ENCODE measurements at regions not wholly inside any gene's neighbourhood (a gene's known extent, or its start where the extent isn't known, plus 50 kb on each side); places are given as distances from the start of the nearest gene placed in this dataset.

DNA sequence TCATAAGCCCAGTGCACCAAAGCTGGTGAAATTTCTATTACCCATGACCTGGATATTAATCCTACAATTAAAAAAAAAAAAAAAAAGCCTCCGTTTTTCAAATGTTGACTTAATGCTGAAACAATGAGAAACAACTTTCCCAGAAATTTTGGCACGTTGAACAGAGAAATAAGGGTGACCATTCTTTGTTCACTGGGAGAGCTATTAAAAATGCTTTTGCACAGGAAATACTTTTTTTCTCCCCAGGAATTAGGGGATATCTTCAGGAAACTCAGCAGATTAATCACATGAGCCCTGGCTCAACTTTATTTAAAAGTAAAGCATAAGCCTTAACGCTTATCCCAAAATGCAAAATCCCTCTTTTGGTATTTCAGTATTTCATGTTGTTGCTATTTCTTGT, 54.8 kb upstream of the FLRT2 start:
- TF ChIP-seq, protein P1, sequence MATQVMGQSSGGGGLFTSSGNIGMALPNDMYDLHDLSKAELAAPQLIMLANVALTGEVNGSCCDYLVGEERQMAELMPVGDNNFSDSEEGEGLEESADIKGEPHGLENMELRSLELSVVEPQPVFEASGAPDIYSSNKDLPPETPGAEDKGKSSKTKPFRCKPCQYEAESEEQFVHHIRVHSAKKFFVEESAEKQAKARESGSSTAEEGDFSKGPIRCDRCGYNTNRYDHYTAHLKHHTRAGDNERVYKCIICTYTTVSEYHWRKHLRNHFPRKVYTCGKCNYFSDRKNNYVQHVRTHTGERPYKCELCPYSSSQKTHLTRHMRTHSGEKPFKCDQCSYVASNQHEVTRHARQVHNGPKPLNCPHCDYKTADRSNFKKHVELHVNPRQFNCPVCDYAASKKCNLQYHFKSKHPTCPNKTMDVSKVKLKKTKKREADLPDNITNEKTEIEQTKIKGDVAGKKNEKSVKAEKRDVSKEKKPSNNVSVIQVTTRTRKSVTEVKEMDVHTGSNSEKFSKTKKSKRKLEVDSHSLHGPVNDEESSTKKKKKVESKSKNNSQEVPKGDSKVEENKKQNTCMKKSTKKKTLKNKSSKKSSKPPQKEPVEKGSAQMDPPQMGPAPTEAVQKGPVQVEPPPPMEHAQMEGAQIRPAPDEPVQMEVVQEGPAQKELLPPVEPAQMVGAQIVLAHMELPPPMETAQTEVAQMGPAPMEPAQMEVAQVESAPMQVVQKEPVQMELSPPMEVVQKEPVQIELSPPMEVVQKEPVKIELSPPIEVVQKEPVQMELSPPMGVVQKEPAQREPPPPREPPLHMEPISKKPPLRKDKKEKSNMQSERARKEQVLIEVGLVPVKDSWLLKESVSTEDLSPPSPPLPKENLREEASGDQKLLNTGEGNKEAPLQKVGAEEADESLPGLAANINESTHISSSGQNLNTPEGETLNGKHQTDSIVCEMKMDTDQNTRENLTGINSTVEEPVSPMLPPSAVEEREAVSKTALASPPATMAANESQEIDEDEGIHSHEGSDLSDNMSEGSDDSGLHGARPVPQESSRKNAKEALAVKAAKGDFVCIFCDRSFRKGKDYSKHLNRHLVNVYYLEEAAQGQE (IDR thresholded peaks at IDR 0.05; ENCODE audit: insufficient read depth in 1 of 2, low read depth in 2 of 2, low read length in 2 of 2) = no peak
- no peak for TF ChIP-seq TAF1 (IDR thresholded peaks at IDR 0.05; ENCODE audit: borderline replicate concordance, insufficient read depth, low read length)
- TF ChIP-seq FOXP2 (optimal IDR thresholded peaks at IDR 0.05; ENCODE audit: borderline replicate concordance, extremely low read depth, extremely low read length, insufficient read depth) = no peak
- TF ChIP-seq POLR2AphosphoS5 (IDR thresholded peaks at IDR 0.05; ENCODE audit: low read depth, low read length) = no peak
- TF ChIP-seq SIN3A (IDR thresholded peaks at IDR 0.05; ENCODE audit: borderline replicate concordance, insufficient read depth, low read length) = no peak

DNA sequence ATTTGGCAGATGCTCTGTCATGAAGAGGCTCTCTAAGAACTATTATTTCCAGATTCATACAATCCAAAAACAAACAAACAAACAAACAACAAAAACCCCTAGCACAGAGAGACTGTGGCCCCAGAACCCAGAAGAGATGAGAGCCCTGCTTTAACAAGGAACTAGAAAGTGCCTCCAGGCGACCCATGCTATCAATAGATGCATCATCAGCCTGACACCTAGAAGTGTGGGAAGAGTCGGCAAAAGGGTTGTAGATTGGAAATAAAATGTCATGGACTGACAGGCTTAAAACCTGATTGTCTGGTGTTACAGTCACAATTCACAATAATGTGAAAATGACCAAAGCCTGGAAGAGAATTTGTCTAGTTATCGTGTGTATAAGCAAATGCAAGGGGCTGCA, 50.6 kb upstream of the FLRT2 start:
- no peak for TF ChIP-seq SIN3A (IDR thresholded peaks at IDR 0.05; ENCODE audit: borderline replicate concordance, insufficient read depth, low read length)
- no peak for TF ChIP-seq POLR2AphosphoS5 (IDR thresholded peaks at IDR 0.05; ENCODE audit: low read depth, low read length)
- TF ChIP-seq, protein P1 (IDR thresholded peaks at IDR 0.05; ENCODE audit: insufficient read depth in 1 of 2, low read depth in 2 of 2, low read length in 2 of 2) = no peak
- TF ChIP-seq FOXP2 (optimal IDR thresholded peaks at IDR 0.05; ENCODE audit: borderline replicate concordance, extremely low read depth, extremely low read length, insufficient read depth) = no peak

DNA sequence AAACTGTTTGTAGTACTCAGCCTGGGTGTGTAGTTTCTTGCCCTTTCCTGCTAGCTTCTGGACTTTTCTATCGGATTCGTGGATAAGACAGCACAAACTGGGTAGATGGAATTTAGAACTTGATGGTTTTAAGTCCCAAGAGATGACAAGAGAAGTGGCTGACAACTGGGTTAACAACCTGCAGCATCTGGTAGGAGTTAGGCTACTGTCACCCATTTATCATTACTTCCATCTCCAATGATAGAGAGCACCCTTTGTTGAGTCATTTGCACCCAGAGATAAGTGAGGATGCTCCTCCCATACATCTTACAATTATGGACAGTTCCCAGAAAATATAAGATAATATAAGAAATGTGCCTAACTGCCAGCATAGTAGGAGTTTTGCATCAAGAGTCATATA, 50.2 kb upstream of the FLRT2 start:
- TF ChIP-seq, protein P1 (IDR thresholded peaks at IDR 0.05; ENCODE audit: insufficient read depth in 1 of 2, low read depth in 2 of 2, low read length in 2 of 2) = no peak
- TF ChIP-seq SIN3A (IDR thresholded peaks at IDR 0.05; ENCODE audit: borderline replicate concordance, insufficient read depth, low read length) = no peak
- no peak for TF ChIP-seq FOXP2 (optimal IDR thresholded peaks at IDR 0.05; ENCODE audit: borderline replicate concordance, extremely low read depth, extremely low read length, insufficient read depth)
- TF ChIP-seq TAF1 (IDR thresholded peaks at IDR 0.05; ENCODE audit: borderline replicate concordance, insufficient read depth, low read length) = no peak
- no peak for TF ChIP-seq POLR2AphosphoS5 (IDR thresholded peaks at IDR 0.05; ENCODE audit: low read depth, low read length)
